Endothelial cell of umbilical vein (primary cell): ENCODE measurements at regions not wholly inside any gene's neighbourhood (a gene's known extent, or its start where the extent isn't known, plus 50 kb on each side); places are given as distances from the start of the nearest gene placed in this dataset.
"Not testable (repeated sequence)": the region's sequence is repeated elsewhere in the genome, so short reads cannot be mapped to it uniquely, and the experiment has no call there.

Experiments used
- BruUV-seq: library from RNA; stranded (reverse); fragments of 400-500 nt; replicated peaks from 2 replicates; lab custom pipeline; 2021; lab: Mats Ljungman, UMichigan
- CTCF ChIA-PET: fragments of 300-600, 350-600 bp; sonication (Branson Sonifier 250); formaldehyde crosslinking; loops from one replicate; lab custom pipeline; 2021; ENCODE audit warnings: antibody characterized with exemption, inconsistent platforms; lab: Charles Lee
- POLR2A ChIA-PET: fragments of 300-600, 350-600 bp; sonication (Branson Sonifier 250); formaldehyde crosslinking; loops from one replicate; lab custom pipeline; 2021; ENCODE audit warnings: antibody characterized with exemption, inconsistent platforms; lab: Charles Lee
- DNase-seq: peaks from one replicate; pipeline ENCODE4 v3.0.0-alpha.2; 2011; ENCODE audit warnings: low read depth, low spot score
- FAIRE-seq: peaks from 2 replicates; lab custom pipeline; 2011; peaks lifted over from hg19 to GRCh38; lab: Jason Lieb, UNC
- H2AFZ ChIP-seq: 2 replicates; pipeline ENCODE4 v1.6.0; 2012; ENCODE audit warnings: low read depth, low read length, control low read depth, inconsistent platforms
- H3K27ac ChIP-seq: 2 replicates; pipeline ENCODE4 v1.5.1; 2011; ENCODE audit warnings: low read depth, mild to moderate bottlenecking, control low read depth, low read length, moderate library complexity; ENCODE audit not compliant: insufficient read depth
- H3K27me3 ChIP-seq, 2 experiments: 2 replicates each; pipeline versions ENCODE4 v1.6.0 to v1.6.1; 2011; ENCODE audit warnings: low read length in 2 of 2, mixed read lengths in 1 of 2; ENCODE audit not compliant: control insufficient read depth in 2 of 2, insufficient read depth in 2 of 2
- H3K36me3 ChIP-seq, 2 experiments: 2 replicates in 1 of 2; 3 replicates in 1 of 2; pipeline ENCODE4 v1.5.1; 2011; ENCODE audit warnings: low read length in 2 of 2, mild to moderate bottlenecking in 1 of 2, moderate library complexity in 1 of 2; ENCODE audit not compliant: control insufficient read depth in 2 of 2, insufficient read depth in 2 of 2; ENCODE audit errors: extremely low read depth in 1 of 2
- H3K4me1 ChIP-seq: 3 replicates; pipeline ENCODE4 v1.5.1; 2011; ENCODE audit warnings: mild to moderate bottlenecking, low read length; ENCODE audit not compliant: control insufficient read depth, insufficient read depth; ENCODE audit errors: extremely low read depth
- H3K4me2 ChIP-seq: 2 replicates; pipeline ENCODE4 v1.6.1; 2011; ENCODE audit warnings: low read length, control low read depth, mixed read lengths; ENCODE audit not compliant: insufficient read depth
- H3K4me3 ChIP-seq, 3 experiments: fragments of 200-600 bp in 1 of 3; sonication (generic), shearing (Covaris generic) in 1 of 3; replicated peaks in 1 of 3; 2 replicates each; pipeline ENCODE4 v1.5.1; 2011 to 2016; ENCODE audit warnings: control low read depth in 3 of 3, low read length in 3 of 3, mild to moderate bottlenecking in 2 of 3, inconsistent platforms in 1 of 3, low read depth in 1 of 3, moderate library complexity in 1 of 3; ENCODE audit not compliant: insufficient read depth in 1 of 3
- H3K79me2 ChIP-seq: 2 replicates; pipeline ENCODE4 v1.6.0; 2012; ENCODE audit warnings: low read length, inconsistent platforms; ENCODE audit not compliant: control insufficient read depth, insufficient read depth
- H3K9ac ChIP-seq: replicated peaks from 2 replicates; pipeline ENCODE3; 2011; ENCODE audit warnings: low read length, control low read depth; ENCODE audit not compliant: insufficient read depth; ENCODE audit errors: extremely low read depth
- H3K9me1 ChIP-seq: replicated peaks from 3 replicates; pipeline ENCODE4 v1.6.0; 2011; ENCODE audit warnings: mild to moderate bottlenecking, low read length; ENCODE audit not compliant: control insufficient read depth, insufficient read depth; ENCODE audit errors: extremely low read depth
- H3K9me3 ChIP-seq: replicated peaks from 2 replicates; pipeline ENCODE4 v1.5.1; 2012; ENCODE audit warnings: low read length, inconsistent platforms; ENCODE audit not compliant: control insufficient read depth, insufficient read depth
- H4K20me1 ChIP-seq: replicated peaks from 2 replicates; pipeline ENCODE3; 2011; ENCODE audit warnings: mild to moderate bottlenecking, low read length; ENCODE audit not compliant: control insufficient read depth, insufficient read depth; ENCODE audit errors: extremely low read depth
- CTCF ChIP-seq, 2 donors: IDR thresholded peaks; 1 replicate in 1 of 2; 2 replicates in 1 of 2; pipeline ENCODE4 v1.5.1; 2011; ENCODE audit warnings: low read length in 2 of 2, mild to moderate bottlenecking in 2 of 2, moderate library complexity in 2 of 2, control low read depth in 1 of 2, inconsistent platforms in 1 of 2, low read depth in 1 of 2; ENCODE audit not compliant: insufficient read depth in 1 of 2; ENCODE audit errors: extremely low read depth in 1 of 2
- JUN ChIP-seq: IDR thresholded peaks from 2 replicates; pipeline ENCODE4 v1.6.1; 2011; ENCODE audit warnings: borderline replicate concordance, low read depth; ENCODE audit not compliant: insufficient read length, insufficient read depth
- POLR2A ChIP-seq: IDR thresholded peaks from 2 replicates; pipeline ENCODE4 v1.6.1; 2012; ENCODE audit warnings: low read depth, mild to moderate bottlenecking, control low read depth, low read length
- dilution Hi-C: fragments of 300-500 bp; cut with MboI; formaldehyde crosslinking; loops from one replicate; pipeline ENCODE4 v1.15.0; 2019; ENCODE audit warnings: low sequenced_read_pairs; ENCODE audit not compliant: extremely low pct_ligation_motif_present
- intact Hi-C: fragments of 100-400 bp; cut with micrococcal nuclease; formaldehyde crosslinking; loops from one replicate; pipeline ENCODE4 v1.10.0; 2022
- TF ChIP-seq, protein P1 (sequence below): IDR thresholded peaks from 2 replicates; pipeline ENCODE4 v1.6.1; 2011; ENCODE audit not compliant: insufficient read depth, insufficient read length

DNA sequence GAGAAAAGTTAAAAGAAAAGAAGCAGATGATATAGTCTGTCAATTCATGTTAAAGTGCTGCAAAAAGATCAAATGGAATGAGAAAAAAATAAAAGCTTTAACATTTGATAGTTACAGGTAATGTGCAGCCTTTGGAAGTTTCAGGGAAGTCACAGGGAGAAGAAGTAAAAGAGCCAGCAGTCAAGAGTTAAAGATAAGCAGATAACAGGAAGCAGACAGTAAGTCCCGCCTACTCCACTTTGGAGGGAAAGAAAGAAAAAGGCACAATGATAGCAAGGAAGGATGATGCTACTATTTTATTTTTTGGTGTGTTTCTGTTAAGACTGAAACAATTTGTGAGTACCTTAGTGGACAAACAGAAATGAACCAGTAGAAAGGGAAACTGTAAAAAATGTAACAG, 111.1 kb upstream of the KRR1 start:
- Histone ChIP-seq H3K4me1 (peaks cover 9% of the 10 kb centered on the region), H3K79me2 (no peaks in the 10 kb centered on the region), H2AFZ (peak overlapping the region; percentile 30), H3K27ac (no peak overlapping the region), H3K4me2 (no peak overlapping the region), H3K9me3 (no peaks in the 10 kb centered on the region), H4K20me1 (no peaks in the 10 kb centered on the region), H3K4me3 (no peak overlapping the region), H3K9me1 (no peaks in the 10 kb centered on the region), H3K27me3 (no peaks in the 10 kb centered on the region), H3K36me3 (no peaks in the 10 kb centered on the region), H3K9ac (no peak overlapping the region)
- TF ChIP-seq POLR2A = no peak
- TF ChIP-seq JUN = no peak
- no peak for TF ChIP-seq CTCF (IDR thresholded peaks at IDR 0.05; ENCODE audit: extremely low read depth in 1 of 2, insufficient read depth in 1 of 2, low read depth in 1 of 2, low read length in 2 of 2)
- TF ChIP-seq, protein P1, sequence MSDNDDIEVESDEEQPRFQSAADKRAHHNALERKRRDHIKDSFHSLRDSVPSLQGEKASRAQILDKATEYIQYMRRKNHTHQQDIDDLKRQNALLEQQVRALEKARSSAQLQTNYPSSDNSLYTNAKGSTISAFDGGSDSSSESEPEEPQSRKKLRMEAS = no peak
- ChIA-PET POLR2A (no interaction called here), CTCF (interaction anchor here (1.4 kb wide), 1 partner anchor 415 kb away, joined by 5 read pairs; no protein-coding TSS in a partner anchor)
- dilution Hi-C loops = no loop called here
- FAIRE-seq (no peak), DNase-seq (no peak)
- no TSS peak for BruUV-seq
- intact Hi-C loops = no loop called here

GRCh38 chr12:75614396-75614795, 103.0 kb upstream of the KRR1 start:
- H3K79me2 ChIP-seq, H3K9ac ChIP-seq, H3K4me2 ChIP-seq, intact Hi-C loops, DNase-seq, POLR2A ChIA-PET, CTCF ChIA-PET, H2AFZ ChIP-seq, FAIRE-seq, dilution Hi-C loops, H3K4me1 ChIP-seq, H4K20me1 ChIP-seq, H3K9me1 ChIP-seq, H3K27me3 ChIP-seq, H3K4me3 ChIP-seq, H3K36me3 ChIP-seq, BruUV-seq, H3K27ac ChIP-seq, H3K9me3 ChIP-seq: not testable (repeated sequence)
